HepG2 (cell line): ENCODE measurements at regions not wholly inside any gene's neighbourhood (a gene's known extent, or its start where the extent isn't known, plus 50 kb on each side); places are given as distances from the start of the nearest gene placed in this dataset.

Experiments
- ATAC-seq: fragments of 200-7000 bp; cut with Tn5 transposase; 3 replicates; pipeline ENCODE4 v1.9.1; 2020; ENCODE audit warnings: mild to moderate bottlenecking, moderate library complexity
- BruUV-seq: library from RNA; stranded (reverse); fragments of 400-500 nt; replicated peaks from 2 replicates; lab custom pipeline; 2021; lab: Mats Ljungman, UMichigan
- CTCF ChIA-PET: fragments of 300-600 bp; formaldehyde crosslinking; extraction: SDS; loops from one replicate; lab custom pipeline; 2021; ENCODE audit warnings: low total read pairs, inconsistent platforms, low intra/inter-chr PET ratio; lab: Yijun Ruan, JAX
- POLR2A ChIA-PET: fragments of 350-600 bp; sonication (Branson Sonifier 250); formaldehyde crosslinking; loops from one replicate; lab custom pipeline; 2020; ENCODE audit warnings: antibody characterized with exemption, inconsistent platforms; lab: Yijun Ruan, JAX
- DNase-seq: peaks from one replicate; pipeline ENCODE4 v3.0.0-alpha.2; 2015; ENCODE audit warnings: low spot score
- FAIRE-seq: peaks from 3 replicates; lab custom pipeline; 2011; peaks lifted over from hg19 to GRCh38; lab: Jason Lieb, UNC
- H2AFZ ChIP-seq: one replicate; pipeline ENCODE4 v1.6.1; 2011; ENCODE audit warnings: low read length, inconsistent platforms
- H3K27ac ChIP-seq: fragments of 300-600 bp; 3 replicates; pipeline ENCODE4 v1.8.0; 2011; ENCODE audit warnings: mixed run types, mild to moderate bottlenecking, mixed read lengths, low read length, inconsistent platforms; ENCODE audit not compliant: insufficient read depth; ENCODE audit errors: extremely low read length
- H3K27me3 ChIP-seq, 2 experiments: fragments of 200-600 bp in 1 of 2; 2 replicates in 1 of 2; 3 replicates in 1 of 2; pipeline versions ENCODE4 v1.6.0 to v1.8.0; 2011; ENCODE audit warnings: low read length in 2 of 2, mild to moderate bottlenecking in 2 of 2, moderate library complexity in 2 of 2, inconsistent platforms in 1 of 2; ENCODE audit not compliant: insufficient read depth in 2 of 2, control insufficient read depth in 1 of 2
- H3K36me3 ChIP-seq, 2 experiments: fragments of 200-600 bp in 1 of 2; replicated peaks in 1 of 2; 2 replicates in 1 of 2; 3 replicates in 1 of 2; pipeline versions ENCODE4 v1.5.1 to v1.8.0; 2011; ENCODE audit warnings: low read length in 2 of 2, inconsistent platforms in 1 of 2; ENCODE audit not compliant: insufficient read depth in 2 of 2, control insufficient read depth in 1 of 2
- H3K4me1 ChIP-seq: 2 replicates; pipeline ENCODE4 v1.5.1; 2012; ENCODE audit warnings: low read length, inconsistent platforms; ENCODE audit not compliant: insufficient read depth
- H3K4me2 ChIP-seq: 2 replicates; pipeline ENCODE4 v1.6.0; 2011; ENCODE audit warnings: low read depth, low read length, inconsistent platforms
- H3K4me3 ChIP-seq, 3 experiments: fragments of 200-600 bp in 1 of 3; sonication (generic), shearing (Covaris generic) in 1 of 3; replicated peaks in 1 of 3; 2 replicates each; pipeline ENCODE4 v1.5.1; 2011 to 2016; ENCODE audit warnings: low read length in 3 of 3, inconsistent platforms in 2 of 3, low read depth in 2 of 3, mild to moderate bottlenecking in 2 of 3, control low read depth in 1 of 3, mixed read lengths in 1 of 3; ENCODE audit not compliant: insufficient read depth in 1 of 3
- H3K79me2 ChIP-seq: one replicate; pipeline ENCODE4 v1.6.1; 2011; ENCODE audit warnings: low read length, inconsistent platforms; ENCODE audit not compliant: insufficient read depth
- H3K9ac ChIP-seq: 2 replicates; pipeline ENCODE4 v1.6.0; 2011; ENCODE audit warnings: mild to moderate bottlenecking, low read depth, low read length, inconsistent platforms; ENCODE audit not compliant: insufficient read depth
- H3K9me3 ChIP-seq: 2 replicates; pipeline ENCODE4 v1.5.1; 2012; ENCODE audit warnings: mild to moderate bottlenecking, low read length
- H4K20me1 ChIP-seq: 2 replicates; pipeline ENCODE4 v1.6.0; 2011; ENCODE audit warnings: inconsistent platforms, mild to moderate bottlenecking, low read length, moderate library complexity; ENCODE audit not compliant: insufficient read depth
- CREB3 ChIP-seq: sonication (generic); formaldehyde crosslinking; IDR thresholded peaks from 2 replicates; pipeline ENCODE4 v1.5.0; 2020; ENCODE audit warnings: missing genetic modification reagents
- DZIP1 ChIP-seq: sonication (generic); formaldehyde crosslinking; IDR thresholded peaks from 2 replicates; pipeline ENCODE4 v1.5.0; 2020; ENCODE audit warnings: mild to moderate bottlenecking, missing genetic modification reagents
- ELF1 ChIP-seq: sonication (generic); formaldehyde crosslinking; IDR thresholded peaks from 2 replicates; pipeline ENCODE4 v1.4.0; 2020; ENCODE audit warnings: missing genetic modification reagents
- HOXA3 ChIP-seq: sonication (generic); formaldehyde crosslinking; IDR thresholded peaks from 2 replicates; pipeline ENCODE4 v1.5.0; 2020; ENCODE audit warnings: missing genetic modification reagents
- KLF13 ChIP-seq: sonication (generic); formaldehyde crosslinking; IDR thresholded peaks from 2 replicates; pipeline ENCODE4 v1.4.0; 2020; ENCODE audit warnings: mild to moderate bottlenecking, missing genetic modification reagents
- MATR3 ChIP-seq: sonication (generic); formaldehyde crosslinking; IDR thresholded peaks from 2 replicates; pipeline ENCODE4 v1.4.0; 2020; ENCODE audit warnings: missing genetic modification reagents
- REPIN1 ChIP-seq: sonication (generic); formaldehyde crosslinking; IDR thresholded peaks from 2 replicates; pipeline ENCODE4 v1.8.0; 2022; ENCODE audit warnings: missing genetic modification reagents, low read depth, mild to moderate bottlenecking, borderline replicate concordance
- SNAI1 ChIP-seq: sonication (generic); formaldehyde crosslinking; IDR thresholded peaks from 2 replicates; pipeline ENCODE4 v1.5.0; 2020; ENCODE audit warnings: mild to moderate bottlenecking, missing genetic modification reagents, borderline replicate concordance
- SP1 ChIP-seq, 2 experiments: fragments of 450-650 bp in 1 of 2; sonication (generic) in 1 of 2; formaldehyde crosslinking in 1 of 2; IDR thresholded peaks; 2 replicates each; pipeline versions ENCODE4 v1.4.0 to v1.6.1; 2016 to 2020; ENCODE audit warnings: missing genetic modification reagents in 1 of 2
- TBX2 ChIP-seq: sonication (generic); formaldehyde crosslinking; IDR thresholded peaks from 2 replicates; pipeline ENCODE4 v1.5.0; 2020; ENCODE audit warnings: missing genetic modification reagents, mild to moderate bottlenecking, borderline replicate concordance
- TP53 ChIP-seq: sonication (generic); formaldehyde crosslinking; conservative IDR thresholded peaks from 2 replicates; pipeline ENCODE4 v1.4.0; 2020; ENCODE audit warnings: missing genetic modification reagents
- ZNF143 ChIP-seq: sonication (generic); formaldehyde crosslinking; IDR thresholded peaks from 2 replicates; pipeline ENCODE4 v1.4.0; 2020; ENCODE audit warnings: missing genetic modification reagents
- ZNF235 ChIP-seq: sonication (generic); formaldehyde crosslinking; IDR thresholded peaks from 2 replicates; pipeline ENCODE4 v1.8.1; 2023; ENCODE audit warnings: mild to moderate bottlenecking, missing genetic modification reagents, borderline replicate concordance
- ZNF564 ChIP-seq: sonication (generic); formaldehyde crosslinking; IDR thresholded peaks from 2 replicates; pipeline ENCODE4 v1.8.1; 2023; ENCODE audit warnings: mild to moderate bottlenecking, missing genetic modification reagents
- ZNF652 ChIP-seq: IDR thresholded peaks from 2 replicates; pipeline ENCODE4 v1.6.1; 2016; ENCODE audit warnings: low read depth, borderline replicate concordance
- ZNF660 ChIP-seq: sonication (generic); formaldehyde crosslinking; IDR thresholded peaks from 2 replicates; pipeline ENCODE4 v1.5.1; 2020; ENCODE audit warnings: mild to moderate bottlenecking, low read depth, missing genetic modification reagents, borderline replicate concordance
- ZNF747 ChIP-seq: sonication (generic); formaldehyde crosslinking; IDR thresholded peaks from 2 replicates; pipeline ENCODE4 v1.8.1; 2023; ENCODE audit warnings: missing genetic modification reagents, mild to moderate bottlenecking, borderline replicate concordance
- ZNF75D ChIP-seq: sonication (generic); formaldehyde crosslinking; IDR thresholded peaks from 2 replicates; pipeline ENCODE4 v1.8.1; 2023; ENCODE audit warnings: missing genetic modification reagents, mild to moderate bottlenecking, borderline replicate concordance
- ZNF850 ChIP-seq: sonication (generic); formaldehyde crosslinking; conservative IDR thresholded peaks from 2 replicates; pipeline ENCODE4 v1.9.0; 2021; ENCODE audit warnings: mild to moderate bottlenecking, missing genetic modification reagents
- WGBS: methylation state at CpG from one replicate; pipeline ENCODE4 v1.1.6; 2017; ENCODE audit warnings: low lambda C conversion rate; 5-methylcytosine and 5-hydroxymethylcytosine counted together
- in situ Hi-C: cut with HindIII; loops from 2 replicates; pipeline ENCODE4 v1.10.0; 2017; ENCODE audit warnings: low pct_unique_long_range_greater_than_20kb; ENCODE audit not compliant: extremely low pct_ligation_motif_present
- intact Hi-C: fragments of 100-400 bp; cut with micrococcal nuclease; formaldehyde crosslinking; loops from one replicate; pipeline ENCODE4 v1.10.0; 2022; ENCODE audit not compliant: unreplicated experiment

GRCh38 chr4:29311247-29311646 lies 1408.9 kb upstream of the PCDH7 start:
- Histone ChIP-seq H3K79me2 (no peaks in the 10 kb centered on the region), H3K9ac (no peak overlapping the region), H3K4me2 (no peak overlapping the region), H3K27me3 (no peaks in the 10 kb centered on the region), H3K9me3 (peaks cover 59% of the 10 kb centered on the region), H3K4me3 (no peak overlapping the region), H4K20me1 (no peaks in the 10 kb centered on the region), H3K36me3 (no peaks in the 10 kb centered on the region), H2AFZ (no peak overlapping the region), H3K4me1 (no peaks in the 10 kb centered on the region), H3K27ac (no peak overlapping the region)
- intact Hi-C loops (no loop called here), in situ Hi-C loops (no loop called here)
- DNase-seq: no peak
- WGBS: 5% methylated on average over 1 of the region's 1 CpG
- no peak for ATAC-seq
- ChIA-PET CTCF (no interaction called here), POLR2A (no interaction called here)
- BruUV-seq: no TSS peak
- no peak for FAIRE-seq
- no peak for TF ChIP-seq HOXA3
- TF ChIP-seq SNAI1 (CRISPR knock-in tag): no peak
- no peak for TF ChIP-seq MATR3 (CRISPR knock-in tag)
- no peak for TF ChIP-seq ZNF564 (CRISPR knock-in tag)
- TF ChIP-seq CREB3 (CRISPR knock-in tag): no peak
- no peak for TF ChIP-seq TBX2 (CRISPR knock-in tag)
- TF ChIP-seq REPIN1 (CRISPR knock-in tag): no peak
- no peak for TF ChIP-seq ZNF75D (CRISPR knock-in tag)
- TF ChIP-seq ZNF747 (CRISPR knock-in tag): no peak
- no peak for TF ChIP-seq TP53 (CRISPR knock-in tag)
- no peak for TF ChIP-seq ZNF660
- TF ChIP-seq ELF1 (CRISPR knock-in tag): no peak
- no peak for TF ChIP-seq ZNF850 (CRISPR knock-in tag)
- no peak for TF ChIP-seq ZNF652 (CRISPR knock-in tag)
- TF ChIP-seq SP1 (IDR thresholded peaks at IDR 0.05): no peak
- TF ChIP-seq SP1 (CRISPR knock-in tag; IDR thresholded peaks at IDR 0.05): no peak
- TF ChIP-seq KLF13 (CRISPR knock-in tag): no peak
- no peak for TF ChIP-seq ZNF143
- no peak for TF ChIP-seq DZIP1 (CRISPR knock-in tag)
- TF ChIP-seq ZNF235 (CRISPR knock-in tag): no peak
